ENCODE measurements at regions not wholly inside any gene's neighbourhood (a gene's known extent, or its start where the extent isn't known, plus 50 kb on each side); places are given as distances from the start of the nearest gene placed in this dataset.

DNA sequence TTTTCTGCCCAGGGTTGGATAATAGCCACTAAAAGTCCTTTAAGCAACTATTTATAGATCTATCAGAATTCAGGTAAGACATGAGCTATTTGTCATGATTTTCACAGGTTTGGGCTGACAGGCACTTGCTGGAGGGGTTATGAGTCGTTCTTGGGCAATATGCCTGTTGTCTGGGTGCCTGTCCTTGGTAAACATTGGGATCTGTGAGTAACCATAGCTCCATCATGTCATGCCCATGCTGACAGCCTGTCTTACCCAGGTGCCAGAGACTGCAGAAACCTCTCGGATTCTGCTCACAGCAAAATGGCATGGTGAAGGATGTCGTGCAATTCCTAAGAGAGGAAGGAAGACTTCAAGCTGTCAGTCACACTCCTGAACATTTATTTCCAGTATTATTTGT, 116.0 kb upstream of the PUDP start:
- Histone ChIP-seq H3K4me3 (ENCODE audit: low read depth, low read length) (no peak overlapping the region), H3K36me3 (ENCODE audit: control insufficient read depth, insufficient read depth, low read length) (no peaks in the 10 kb centered on the region; the same call in 1 of the 2 replicates), H3K27me3 (ENCODE audit: control insufficient read depth, insufficient read depth, low read length) (no peaks in the 10 kb centered on the region)
- TF ChIP-seq, protein P1, sequence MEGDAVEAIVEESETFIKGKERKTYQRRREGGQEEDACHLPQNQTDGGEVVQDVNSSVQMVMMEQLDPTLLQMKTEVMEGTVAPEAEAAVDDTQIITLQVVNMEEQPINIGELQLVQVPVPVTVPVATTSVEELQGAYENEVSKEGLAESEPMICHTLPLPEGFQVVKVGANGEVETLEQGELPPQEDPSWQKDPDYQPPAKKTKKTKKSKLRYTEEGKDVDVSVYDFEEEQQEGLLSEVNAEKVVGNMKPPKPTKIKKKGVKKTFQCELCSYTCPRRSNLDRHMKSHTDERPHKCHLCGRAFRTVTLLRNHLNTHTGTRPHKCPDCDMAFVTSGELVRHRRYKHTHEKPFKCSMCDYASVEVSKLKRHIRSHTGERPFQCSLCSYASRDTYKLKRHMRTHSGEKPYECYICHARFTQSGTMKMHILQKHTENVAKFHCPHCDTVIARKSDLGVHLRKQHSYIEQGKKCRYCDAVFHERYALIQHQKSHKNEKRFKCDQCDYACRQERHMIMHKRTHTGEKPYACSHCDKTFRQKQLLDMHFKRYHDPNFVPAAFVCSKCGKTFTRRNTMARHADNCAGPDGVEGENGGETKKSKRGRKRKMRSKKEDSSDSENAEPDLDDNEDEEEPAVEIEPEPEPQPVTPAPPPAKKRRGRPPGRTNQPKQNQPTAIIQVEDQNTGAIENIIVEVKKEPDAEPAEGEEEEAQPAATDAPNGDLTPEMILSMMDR (IDR thresholded peaks at IDR 0.05; ENCODE audit: insufficient read depth, low read depth, low read length) = no peak
- CTCF ChIA-PET = interaction anchor here (1.2 kb wide), 1 partner anchor 11 kb away, joined by 3 read pairs; no protein-coding TSS in a partner anchor
- POLR2A ChIA-PET = interaction anchor here (0.7 kb wide), 1 partner anchor 24 kb away, joined by 3 read pairs; no protein-coding TSS in a partner anchor
- no peak for DNase-seq (ENCODE audit: low read depth)

DNA sequence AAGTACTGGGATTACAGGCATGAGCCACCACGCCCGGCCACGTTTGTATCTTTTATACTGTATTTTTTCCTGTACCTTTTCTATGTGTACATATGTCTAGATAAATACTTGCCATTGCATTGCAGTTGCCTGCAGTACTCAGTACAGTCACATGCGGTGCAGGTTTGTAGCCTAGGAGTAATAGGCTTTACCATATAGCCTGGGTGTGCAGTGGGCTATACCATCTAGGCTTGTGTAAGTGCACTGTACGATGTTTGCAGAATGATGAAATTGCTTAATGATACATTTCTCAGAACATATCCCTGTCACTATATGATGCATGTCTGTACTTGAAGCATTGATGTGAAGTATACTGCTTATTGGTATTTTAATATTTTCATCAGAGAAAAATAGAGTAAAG, 115.4 kb upstream of the PUDP start:
- DNase-seq (ENCODE audit: low read depth) = no peak
- Histone ChIP-seq H3K36me3 (ENCODE audit: control insufficient read depth, insufficient read depth, low read length) (no peaks in the 10 kb centered on the region; the same call in 1 of the 2 replicates), H3K4me3 (ENCODE audit: low read depth, low read length) (no peak overlapping the region), H3K27me3 (ENCODE audit: control insufficient read depth, insufficient read depth, low read length) (no peaks in the 10 kb centered on the region)
- ChIA-PET CTCF (no interaction called here), POLR2A (interaction anchor here (0.7 kb wide), 1 partner anchor 23 kb away, joined by 3 read pairs; no protein-coding TSS in a partner anchor)
- TF ChIP-seq, protein P1 (IDR thresholded peaks at IDR 0.05; ENCODE audit: insufficient read depth, low read depth, low read length) = no peak

DNA sequence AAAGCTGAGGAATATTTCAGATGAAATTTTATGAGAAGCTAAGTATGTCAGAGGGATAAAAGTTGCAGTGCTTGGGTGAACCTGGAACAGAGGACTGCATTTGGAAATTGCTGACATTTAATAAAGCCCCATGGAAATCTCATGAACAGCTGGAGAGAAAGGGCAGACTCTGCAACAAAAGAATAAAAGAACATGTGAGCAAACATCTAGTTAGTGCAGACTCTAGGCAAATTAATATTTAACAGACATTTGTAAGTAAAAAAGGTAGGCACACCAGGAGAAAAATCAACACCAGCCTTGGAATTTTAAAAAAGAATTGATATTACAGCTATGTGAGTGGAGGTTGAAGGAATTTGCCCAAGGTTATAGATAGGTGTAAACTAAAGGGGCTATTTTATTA, 114.6 kb upstream of the PUDP start:
- Histone ChIP-seq H3K36me3 (ENCODE audit: control insufficient read depth, insufficient read depth, low read length) (no peaks in the 10 kb centered on the region; the same call in 1 of the 2 replicates), H3K27me3 (ENCODE audit: control insufficient read depth, insufficient read depth, low read length) (no peaks in the 10 kb centered on the region), H3K4me3 (ENCODE audit: low read depth, low read length) (no peak overlapping the region)
- TF ChIP-seq, protein P1 (IDR thresholded peaks at IDR 0.05; ENCODE audit: insufficient read depth, low read depth, low read length) = no peak
- no peak for DNase-seq (ENCODE audit: low read depth)
- CTCF ChIA-PET = no interaction called here
- POLR2A ChIA-PET = no interaction called here

- ChIA-PET CTCF (no interaction called here), POLR2A (no interaction called here)
- H3K36me3 ChIP-seq (ENCODE audit: control insufficient read depth, insufficient read depth, low read length) = no peaks in the 10 kb centered on the region; the same call in 1 of the 2 replicates
Observed at GRCh38 chrX:7261672-7262332, 113.8 kb upstream of the PUDP start.

DNA sequence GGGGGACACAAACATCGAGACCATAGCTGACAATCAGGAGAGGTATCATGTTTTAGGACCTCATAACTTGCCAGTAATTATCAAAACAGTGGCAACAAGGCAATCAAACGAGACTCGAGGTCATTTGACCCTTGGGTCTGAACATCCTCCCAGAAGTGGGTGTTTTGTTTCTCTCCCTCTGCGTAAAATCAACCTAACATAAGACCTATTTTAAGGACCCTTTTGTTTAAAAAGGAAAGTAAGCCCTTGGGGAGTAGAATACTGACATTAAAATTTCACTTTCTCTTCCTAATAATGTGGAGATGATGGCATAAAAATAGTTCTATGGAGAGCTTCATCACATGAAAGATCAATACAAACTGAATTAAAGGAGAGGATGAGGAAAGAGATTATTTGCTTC, 106.2 kb upstream of the PUDP start:
- Histone ChIP-seq H3K27me3 (ENCODE audit: control insufficient read depth, insufficient read depth, low read length) (no peaks in the 10 kb centered on the region), H3K4me3 (ENCODE audit: low read depth, low read length) (no peak overlapping the region), H3K36me3 (ENCODE audit: control insufficient read depth, insufficient read depth, low read length) (no peaks in the 10 kb centered on the region)
- DNase-seq (ENCODE audit: low read depth) = no peak
- TF ChIP-seq, protein P1 (IDR thresholded peaks at IDR 0.05; ENCODE audit: insufficient read depth, low read depth, low read length) = no peak
- CTCF ChIA-PET = no interaction called here
- POLR2A ChIA-PET = no interaction called here

More at GRCh38 chrX:7261672-7262332, 113.8 kb upstream of the PUDP start:
- no peak for DNase-seq (ENCODE audit: low read depth)
- TF ChIP-seq, protein P1 (IDR thresholded peaks at IDR 0.05; ENCODE audit: insufficient read depth, low read depth, low read length) = no peak
- no peak overlapping the region for H3K4me3 ChIP-seq (ENCODE audit: low read depth, low read length)
- H3K27me3 ChIP-seq (ENCODE audit: control insufficient read depth, insufficient read depth, low read length) = no peaks in the 10 kb centered on the region

Data from BJ (cell line).